Activated CD4-positive, alpha-beta memory T cell treated with anti-CD3 and anti-CD28 coated beads, Interleukin-2, amount 10 ng/mL, durations not matched to agents 7 days and 5 days (primary cell): ENCODE measurements at regions not wholly inside any gene's neighbourhood (a gene's known extent, or its start where the extent isn't known, plus 50 kb on each side); places are given as distances from the start of the nearest gene placed in this dataset.
"Not testable (repeated sequence)": the region's sequence is repeated elsewhere in the genome, so short reads cannot be mapped to it uniquely, and the experiment has no call there.

Source experiments
- CTCF ChIA-PET: fragments of 350-600 bp; sonication (Branson Sonifier 250); formaldehyde crosslinking; loops from one replicate; lab custom pipeline; 2021; ENCODE audit warnings: antibody characterized with exemption, inconsistent platforms; lab: Charles Lee
- POLR2A ChIA-PET: fragments of 350-600 bp; sonication (Branson Sonifier 250); formaldehyde crosslinking; loops from one replicate; lab custom pipeline; 2021; ENCODE audit warnings: antibody characterized with exemption; lab: Charles Lee
- DNase-seq: peaks from one replicate; pipeline ENCODE4 v3.0.0-alpha.2; 2020
- H3K27ac Mint-ChIP-seq: one replicate; pipeline ENCODE4 v1.8.0; 2021; ENCODE audit warnings: mild to moderate bottlenecking, mixed read lengths
- H3K27me3 Mint-ChIP-seq: one replicate; pipeline ENCODE4 v1.8.0; 2021; ENCODE audit warnings: mixed read lengths
- H3K36me3 Mint-ChIP-seq: one replicate; pipeline ENCODE4 v1.8.0; 2021; ENCODE audit warnings: low read depth, mixed read lengths
- H3K4me1 Mint-ChIP-seq: one replicate; pipeline ENCODE4 v1.8.0; 2021; ENCODE audit warnings: mixed read lengths
- H3K4me3 Mint-ChIP-seq: one replicate; pipeline ENCODE4 v1.8.0; 2021; ENCODE audit warnings: mild to moderate bottlenecking, mixed read lengths
- H3K9me3 Mint-ChIP-seq: one replicate; pipeline ENCODE4 v1.8.0; 2021; ENCODE audit warnings: mixed read lengths

- no peak overlapping the region for H3K4me3 Mint-ChIP-seq
- DNase-seq = no peak
- no peaks in the 10 kb centered on the region for H3K36me3 Mint-ChIP-seq
- ChIA-PET CTCF (interaction anchor here (2.1 kb wide), 1 partner anchor 10 kb away, joined by 6 read pairs; no protein-coding TSS in a partner anchor), POLR2A (no interaction called here)
- no peak overlapping the region for H3K27ac Mint-ChIP-seq
- H3K4me1 Mint-ChIP-seq = no peaks in the 10 kb centered on the region
- H3K27me3 Mint-ChIP-seq = no peaks in the 10 kb centered on the region
- H3K9me3 Mint-ChIP-seq = no peaks in the 10 kb centered on the region
These were observed 174.9 kb upstream of the CIBAR2 start for GRCh38 chr16:85286951-85287814.

- POLR2A ChIA-PET, H3K4me1 Mint-ChIP-seq, H3K27me3 Mint-ChIP-seq, H3K9me3 Mint-ChIP-seq, H3K36me3 Mint-ChIP-seq, DNase-seq, H3K27ac Mint-ChIP-seq, H3K4me3 Mint-ChIP-seq: not testable (repeated sequence)
- CTCF ChIA-PET = interaction anchor here (1.4 kb wide), 1 partner anchor 10 kb away, joined by 5 read pairs; no protein-coding TSS in a partner anchor
These were observed 175.5 kb upstream of the CIBAR2 start for GRCh38 chr16:85287815-85288109.

GRCh38 chr16:85288341-85288868, 176.1 kb upstream of the CIBAR2 start:
- CTCF ChIA-PET = interaction anchor here (1.4 to 1.7 kb wide), 2 partner anchors 9 to 12 kb away, joined by 5 read pairs; no protein-coding TSS in a partner anchor
- Mint-ChIP-seq H3K9me3 (no peaks in the 10 kb centered on the region), H3K4me3 (no peak overlapping the region), H3K36me3 (no peaks in the 10 kb centered on the region), H3K27me3 (no peaks in the 10 kb centered on the region), H3K27ac (no peak overlapping the region), H3K4me1 (no peaks in the 10 kb centered on the region)
- DNase-seq = no peak
- POLR2A ChIA-PET = no interaction called here

DNA sequence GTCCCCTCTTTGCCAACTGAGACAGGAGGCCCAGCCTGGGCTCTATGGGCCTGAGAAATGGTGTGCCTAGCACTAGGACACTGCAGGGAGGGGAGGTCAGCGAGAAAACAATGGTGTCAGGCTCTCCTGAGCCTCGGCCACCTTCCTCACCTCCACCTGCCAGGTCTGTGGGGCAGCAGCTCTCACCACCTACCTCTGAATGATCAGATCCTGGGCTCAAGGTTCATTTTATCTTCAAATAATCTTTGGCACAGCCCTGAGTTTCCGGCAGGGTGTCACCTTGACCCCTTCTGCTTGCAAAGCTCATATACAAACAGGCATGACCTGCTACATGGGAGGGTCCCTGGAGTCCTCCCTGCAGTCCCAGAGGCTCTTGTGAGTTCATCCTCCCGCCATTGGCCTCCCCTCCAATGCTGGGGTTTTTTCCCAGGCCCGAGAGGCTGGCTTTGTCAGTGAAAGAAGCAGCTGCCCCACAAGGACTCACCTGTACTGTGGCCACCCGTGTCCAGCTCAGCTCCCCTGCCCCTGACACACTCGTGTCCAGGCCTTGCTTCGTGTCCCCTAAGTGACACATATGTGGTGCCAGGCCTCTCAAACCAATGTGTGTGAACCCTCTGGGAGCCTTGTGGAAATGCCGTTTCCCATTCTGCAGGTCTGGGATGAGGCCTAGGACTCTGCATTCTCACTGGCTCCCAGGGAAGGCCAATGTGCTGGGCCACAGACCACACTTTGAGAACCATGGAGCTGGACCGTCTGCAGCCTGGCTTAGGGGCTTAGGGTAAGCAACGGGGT, 176.8 kb upstream of the CIBAR2 start:
- no peaks in the 10 kb centered on the region for H3K9me3 Mint-ChIP-seq
- POLR2A ChIA-PET = no interaction called here
- DNase-seq = no peak
- no peaks in the 10 kb centered on the region for H3K4me1 Mint-ChIP-seq
- no peak overlapping the region for H3K27ac Mint-ChIP-seq
- no peak overlapping the region for H3K4me3 Mint-ChIP-seq
- no peaks in the 10 kb centered on the region for H3K36me3 Mint-ChIP-seq
- H3K27me3 Mint-ChIP-seq = no peaks in the 10 kb centered on the region
- CTCF ChIA-PET = interaction anchor here (1.4 to 1.7 kb wide), 2 partner anchors 8 to 11 kb away, joined by 5 read pairs; no protein-coding TSS in a partner anchor

- CTCF ChIA-PET = interaction anchor here (1.7 kb wide), 1 partner anchor 10 kb away, joined by 5 read pairs; no protein-coding TSS in a partner anchor
- POLR2A ChIA-PET = no interaction called here
- H3K27me3 Mint-ChIP-seq = no peaks in the 10 kb centered on the region
These were observed 177.7 kb upstream of the CIBAR2 start for GRCh38 chr16:85289760-85290625.

DNA sequence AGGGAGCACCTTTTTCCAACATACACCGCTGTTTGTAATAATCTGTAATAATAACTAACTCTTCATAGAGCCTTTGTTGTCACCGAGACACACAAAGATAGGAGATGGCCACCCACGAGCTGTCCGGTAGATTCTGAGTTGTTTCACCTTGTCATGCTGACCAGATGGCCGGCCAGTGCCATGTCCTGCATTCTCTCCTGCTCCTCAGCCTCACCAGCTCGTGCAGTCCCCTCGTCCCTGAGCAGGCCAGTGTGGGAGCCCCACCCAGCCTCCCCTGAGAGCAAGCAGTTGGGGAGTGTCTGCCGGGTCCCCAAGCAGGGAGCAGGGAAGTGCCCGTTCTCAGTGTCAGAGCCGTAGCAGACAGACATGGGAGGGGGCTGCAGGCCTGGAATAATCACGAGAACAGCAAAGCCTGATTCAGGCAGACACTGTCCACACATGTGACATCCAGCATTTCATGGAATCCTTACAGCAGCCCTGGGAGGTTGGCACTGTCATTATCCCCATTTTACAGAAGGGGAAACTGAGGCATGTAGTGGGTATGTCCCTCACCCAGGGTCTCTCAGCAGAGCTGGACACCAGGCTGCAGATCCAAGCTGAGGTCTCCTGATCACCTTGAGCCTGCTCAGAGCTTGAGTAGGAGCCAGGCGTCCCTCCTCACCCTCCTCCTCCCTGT, 178.5 kb upstream of the CIBAR2 start:
- DNase-seq = no peak
- POLR2A ChIA-PET = no interaction called here
- H3K4me3 Mint-ChIP-seq = no peak overlapping the region
- H3K9me3 Mint-ChIP-seq = no peaks in the 10 kb centered on the region
- CTCF ChIA-PET = no interaction called here
- H3K27ac Mint-ChIP-seq = no peak overlapping the region
- no peaks in the 10 kb centered on the region for H3K4me1 Mint-ChIP-seq
- H3K27me3 Mint-ChIP-seq = no peaks in the 10 kb centered on the region
- no peaks in the 10 kb centered on the region for H3K36me3 Mint-ChIP-seq

More at GRCh38 chr16:85289760-85290625, 177.7 kb upstream of the CIBAR2 start:
- Mint-ChIP-seq H3K36me3 (no peaks in the 10 kb centered on the region), H3K4me3 (no peak overlapping the region), H3K27ac (no peak overlapping the region), H3K9me3 (no peaks in the 10 kb centered on the region), H3K4me1 (no peaks in the 10 kb centered on the region)
- DNase-seq = no peak

DNA sequence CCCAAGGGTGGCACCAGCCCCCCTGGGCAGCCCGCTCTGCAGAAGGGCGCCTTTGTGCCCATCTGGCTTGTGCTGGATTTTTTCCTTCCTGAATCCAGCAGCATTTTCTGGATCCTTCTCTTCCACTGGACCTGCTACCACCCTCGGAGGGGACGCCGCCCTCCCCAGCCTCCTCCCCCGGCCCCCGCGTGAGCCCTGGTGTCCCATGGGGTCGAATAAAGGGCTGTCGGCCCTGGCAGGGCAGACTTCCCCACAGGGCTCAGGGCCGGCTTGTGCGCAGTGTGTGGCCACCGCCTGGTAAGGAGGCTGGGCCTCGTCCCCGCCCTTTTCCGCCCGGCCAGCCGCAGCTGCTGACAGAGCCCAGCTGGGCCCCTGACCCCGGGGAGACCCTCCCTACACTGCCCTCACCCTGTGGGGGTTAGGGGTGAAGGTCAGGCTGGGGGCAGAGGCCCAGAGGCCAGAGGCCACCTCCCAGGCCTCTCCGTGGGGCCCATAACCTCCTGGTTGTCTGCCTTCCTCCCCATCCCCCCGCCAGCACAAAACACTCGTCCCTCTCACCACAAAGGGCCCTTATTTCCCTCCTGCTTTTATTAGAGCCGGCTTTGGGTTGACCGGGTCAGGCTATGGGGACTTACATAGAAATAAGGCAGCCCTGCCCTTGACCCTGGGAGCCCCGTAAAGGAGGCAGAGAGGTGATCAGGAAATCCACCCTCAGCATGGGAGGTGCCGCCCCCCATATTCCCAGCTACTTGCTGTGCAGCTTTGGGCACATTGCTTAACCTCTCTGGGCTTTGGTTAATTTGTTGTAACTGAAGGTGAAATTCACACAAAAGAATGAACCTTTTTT, 179.3 kb upstream of the CIBAR2 start:
- H3K4me3 Mint-ChIP-seq = no peak overlapping the region
- no peaks in the 10 kb centered on the region for H3K27me3 Mint-ChIP-seq
- H3K36me3 Mint-ChIP-seq = no peaks in the 10 kb centered on the region
- no peaks in the 10 kb centered on the region for H3K9me3 Mint-ChIP-seq
- no peaks in the 10 kb centered on the region for H3K4me1 Mint-ChIP-seq
- POLR2A ChIA-PET = no interaction called here
- CTCF ChIA-PET = no interaction called here
- no peak overlapping the region for H3K27ac Mint-ChIP-seq
- no peak for DNase-seq

- no peak for DNase-seq
- no peaks in the 10 kb centered on the region for H3K4me1 Mint-ChIP-seq
- no peaks in the 10 kb centered on the region for H3K36me3 Mint-ChIP-seq
- CTCF ChIA-PET = no interaction called here
- no peaks in the 10 kb centered on the region for H3K27me3 Mint-ChIP-seq
- no peak overlapping the region for H3K4me3 Mint-ChIP-seq
- H3K27ac Mint-ChIP-seq = no peak overlapping the region
- H3K9me3 Mint-ChIP-seq = no peaks in the 10 kb centered on the region
- POLR2A ChIA-PET = no interaction called here
These were observed 181.2 kb upstream of the CIBAR2 start for GRCh38 chr16:85293458-85293857.

GRCh38 chr16:85293904-85294642, 181.8 kb upstream of the CIBAR2 start:
- CTCF ChIA-PET = no interaction called here
- Mint-ChIP-seq H3K9me3 (no peaks in the 10 kb centered on the region), H3K36me3 (no peaks in the 10 kb centered on the region), H3K27me3 (no peaks in the 10 kb centered on the region), H3K4me1 (no peaks in the 10 kb centered on the region), H3K27ac (no peak overlapping the region), H3K4me3 (no peak overlapping the region)
- DNase-seq = no peak
- POLR2A ChIA-PET = no interaction called here

DNA sequence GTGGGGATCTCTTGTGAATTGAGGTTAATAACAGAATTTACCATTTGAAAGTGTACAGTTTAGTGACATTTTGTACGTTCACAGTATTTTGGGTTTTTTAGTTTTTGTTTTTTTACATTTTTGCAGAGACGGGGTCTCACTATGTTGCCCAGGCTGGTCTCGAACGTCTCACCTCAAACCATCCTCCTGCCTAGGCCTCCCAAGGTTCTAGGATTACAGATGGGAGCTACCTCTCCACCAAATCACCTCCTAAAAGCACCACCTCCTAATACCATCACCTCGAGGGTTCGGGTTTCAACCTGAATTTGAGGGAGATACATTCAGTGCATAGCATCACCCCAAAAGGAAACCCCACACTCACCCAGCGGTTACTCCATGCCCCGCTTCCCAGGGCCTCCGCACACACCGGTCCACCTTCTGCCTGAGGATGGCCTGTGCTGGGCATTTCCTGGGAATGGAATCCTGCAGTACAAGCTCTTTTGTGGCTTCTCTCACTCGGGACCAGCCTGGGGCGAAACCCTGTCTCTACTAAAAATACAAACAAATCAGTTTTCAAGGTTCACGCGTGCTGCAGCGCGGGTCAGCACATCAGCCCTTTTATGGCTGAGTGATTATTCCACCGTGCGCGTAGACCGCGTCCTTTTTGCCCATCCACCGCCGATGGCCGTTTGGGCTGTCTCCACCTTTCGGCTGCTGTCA, 182.7 kb upstream of the CIBAR2 start:
- no peaks in the 10 kb centered on the region for H3K27me3 Mint-ChIP-seq
- no peaks in the 10 kb centered on the region for H3K9me3 Mint-ChIP-seq
- no peak overlapping the region for H3K4me3 Mint-ChIP-seq
- H3K36me3 Mint-ChIP-seq = no peaks in the 10 kb centered on the region
- DNase-seq = no peak
- CTCF ChIA-PET = interaction anchor here (3.5 kb wide), 1 partner anchor 12 kb away, joined by 26 read pairs; no protein-coding TSS in a partner anchor
- POLR2A ChIA-PET = no interaction called here
- no peak overlapping the region for H3K27ac Mint-ChIP-seq
- H3K4me1 Mint-ChIP-seq = no peaks in the 10 kb centered on the region
